H1 (cell line): ENCODE measurements at regions not wholly inside any gene's neighbourhood (a gene's known extent, or its start where the extent isn't known, plus 50 kb on each side); places are given as distances from the start of the nearest gene placed in this dataset.

Experiments
- RNF2 ChIP-seq: fragments of 200-900, 300-1000 bp; sonication (generic); IDR thresholded peaks from 2 replicates; pipeline ENCODE4 v1.7.1; 2016; ENCODE audit warnings: borderline replicate concordance, low read depth, mild to moderate bottlenecking, antibody characterized with exemption, low read length; ENCODE audit not compliant: poor library complexity, severe bottlenecking; ENCODE audit errors: missing control alignments

GRCh38 chr10:57962839-57963238, 304.9 kb downstream of the IPMK start (continued):
- no peak for TF ChIP-seq RNF2
